ENCODE measurements at regions not wholly inside any gene's neighbourhood (a gene's known extent, or its start where the extent isn't known, plus 50 kb on each side); places are given as distances from the start of the nearest gene placed in this dataset.

DNA sequence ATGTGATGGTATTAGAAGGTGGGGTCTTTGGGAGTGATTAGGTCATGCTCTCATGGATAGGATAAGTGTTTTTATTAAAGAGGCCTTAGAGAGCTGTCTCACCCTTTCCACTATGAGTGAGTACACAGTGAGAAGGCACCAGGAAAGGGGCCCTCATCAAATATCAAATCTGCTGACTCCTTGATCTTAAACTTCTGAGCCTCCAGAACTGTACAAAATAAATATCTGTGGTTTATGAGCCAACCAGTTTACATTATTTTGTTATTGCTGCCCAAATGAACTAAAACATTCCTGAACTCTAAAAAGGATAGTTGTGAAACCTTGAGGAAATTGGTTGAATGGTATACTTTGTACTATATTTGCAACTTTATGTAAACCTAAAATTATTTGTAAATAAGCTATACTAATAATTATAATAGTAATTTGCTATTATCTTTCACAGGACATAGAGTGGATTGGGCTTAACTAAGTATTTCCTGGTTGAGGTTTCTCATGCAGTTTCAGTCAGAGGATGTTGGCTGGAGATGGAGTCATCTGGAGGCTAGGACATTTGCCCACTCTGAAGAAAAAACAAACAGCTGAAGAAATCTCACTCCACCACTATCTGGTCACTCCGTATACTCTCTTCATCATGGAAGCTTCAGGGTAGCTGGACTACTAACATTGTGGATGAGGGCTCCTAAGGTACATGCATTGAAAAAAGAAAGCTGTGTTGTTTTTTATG, 1068.6 kb upstream of the CADM2 start:
- TF ChIP-seq, protein P1, sequence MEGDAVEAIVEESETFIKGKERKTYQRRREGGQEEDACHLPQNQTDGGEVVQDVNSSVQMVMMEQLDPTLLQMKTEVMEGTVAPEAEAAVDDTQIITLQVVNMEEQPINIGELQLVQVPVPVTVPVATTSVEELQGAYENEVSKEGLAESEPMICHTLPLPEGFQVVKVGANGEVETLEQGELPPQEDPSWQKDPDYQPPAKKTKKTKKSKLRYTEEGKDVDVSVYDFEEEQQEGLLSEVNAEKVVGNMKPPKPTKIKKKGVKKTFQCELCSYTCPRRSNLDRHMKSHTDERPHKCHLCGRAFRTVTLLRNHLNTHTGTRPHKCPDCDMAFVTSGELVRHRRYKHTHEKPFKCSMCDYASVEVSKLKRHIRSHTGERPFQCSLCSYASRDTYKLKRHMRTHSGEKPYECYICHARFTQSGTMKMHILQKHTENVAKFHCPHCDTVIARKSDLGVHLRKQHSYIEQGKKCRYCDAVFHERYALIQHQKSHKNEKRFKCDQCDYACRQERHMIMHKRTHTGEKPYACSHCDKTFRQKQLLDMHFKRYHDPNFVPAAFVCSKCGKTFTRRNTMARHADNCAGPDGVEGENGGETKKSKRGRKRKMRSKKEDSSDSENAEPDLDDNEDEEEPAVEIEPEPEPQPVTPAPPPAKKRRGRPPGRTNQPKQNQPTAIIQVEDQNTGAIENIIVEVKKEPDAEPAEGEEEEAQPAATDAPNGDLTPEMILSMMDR (IDR thresholded peaks at IDR 0.05): no peak
- no peak for TF ChIP-seq POLR2A (IDR thresholded peaks at IDR 0.05)
- TF ChIP-seq POLR2AphosphoS5 (IDR thresholded peaks at IDR 0.05): no peak
- TF ChIP-seq EP300 (IDR thresholded peaks at IDR 0.05): no peak
